ENCODE measurements at regions not wholly inside any gene's neighbourhood (a gene's known extent, or its start where the extent isn't known, plus 50 kb on each side); places are given as distances from the start of the nearest gene placed in this dataset.

DNA sequence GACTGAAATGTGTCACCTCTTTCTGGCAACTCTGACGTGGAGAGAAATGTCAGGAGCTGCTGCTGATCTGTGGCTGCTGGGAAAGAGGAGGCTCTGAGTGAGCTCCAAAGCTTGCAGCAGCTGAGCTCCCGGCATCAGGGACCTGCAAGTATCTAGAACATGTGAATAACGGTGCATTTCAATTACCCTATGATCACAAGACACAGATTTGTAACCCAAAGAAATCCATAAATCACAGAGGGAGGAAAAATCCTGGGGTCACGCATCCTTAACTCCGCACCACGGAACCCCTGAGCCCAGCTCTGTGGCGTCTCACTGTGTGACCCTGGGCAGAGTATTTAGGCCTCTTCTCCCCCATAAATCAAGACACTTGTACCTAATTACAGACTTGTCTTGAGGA, 139.8 kb downstream of the IRX2 start:
- TF ChIP-seq EZH2phosphoT487 (IDR thresholded peaks at IDR 0.05; ENCODE audit: low read length) (no peak), EZH2 (optimal IDR thresholded peaks at IDR 0.05; ENCODE audit: low read depth, low read length) (no peak), CTCF (IDR thresholded peaks at IDR 0.05; ENCODE audit: low read length) (no peak)
- Histone ChIP-seq H3K79me2 (ENCODE audit: low read length) (no peaks in the 10 kb centered on the region), H3K4me3 (ENCODE audit: low read length) (no peak overlapping the region), H3K36me3 (replicated peaks; ENCODE audit: insufficient read depth, low read length) (no peaks in the 10 kb centered on the region), H3F3A (ENCODE audit: insufficient read depth, low read length) (no peaks in the 10 kb centered on the region), H4K20me1 (ENCODE audit: insufficient read depth, low read length) (no peaks in the 10 kb centered on the region), H2AFZ (ENCODE audit: low read length) (no peak overlapping the region), H3K9me2 (replicated peaks; ENCODE audit: insufficient read depth, low read length) (no peaks in the 10 kb centered on the region), H3K27me3 (replicated peaks; ENCODE audit: insufficient read depth, low read length) (no peaks in the 10 kb centered on the region), H3K9ac (ENCODE audit: low read length) (no peak overlapping the region), H3K4me2 (ENCODE audit: low read depth, low read length) (no peak overlapping the region), H3K4me1 (ENCODE audit: low read length) (no peaks in the 10 kb centered on the region), H3K9me3 (replicated peaks; ENCODE audit: insufficient read depth, low read length) (no peaks in the 10 kb centered on the region), H3K27ac (ENCODE audit: low read length) (no peak overlapping the region)
- no peak for DNase-seq

DNA sequence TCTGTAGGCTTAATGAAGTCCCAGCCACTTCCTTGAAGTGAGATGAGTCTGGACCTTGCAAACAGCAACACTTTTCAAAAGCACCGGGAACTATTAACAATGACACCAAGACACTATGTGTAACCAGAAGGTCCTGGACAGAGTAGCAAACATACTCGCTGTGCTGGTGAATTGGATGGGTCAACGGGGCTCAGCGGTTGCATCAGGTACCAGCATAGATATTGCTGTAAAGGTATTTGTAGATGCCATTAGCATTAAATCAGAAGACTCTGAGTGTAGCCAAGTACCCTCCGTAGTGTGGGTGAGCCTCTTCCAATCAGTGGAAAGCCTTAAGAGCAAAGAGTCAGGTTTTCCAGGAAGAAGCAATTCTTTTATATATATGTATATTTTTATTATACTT, 140.5 kb downstream of the IRX2 start:
- Histone ChIP-seq H3K27ac (ENCODE audit: low read length) (no peak overlapping the region), H3K9me2 (replicated peaks; ENCODE audit: insufficient read depth, low read length) (no peaks in the 10 kb centered on the region), H2AFZ (ENCODE audit: low read length) (no peak overlapping the region), H3K9ac (ENCODE audit: low read length) (no peak overlapping the region), H3K36me3 (replicated peaks; ENCODE audit: insufficient read depth, low read length) (no peaks in the 10 kb centered on the region), H3K4me3 (ENCODE audit: low read length) (no peak overlapping the region), H3F3A (ENCODE audit: insufficient read depth, low read length) (no peaks in the 10 kb centered on the region), H3K4me2 (ENCODE audit: low read depth, low read length) (no peak overlapping the region), H3K27me3 (replicated peaks; ENCODE audit: insufficient read depth, low read length) (no peaks in the 10 kb centered on the region), H3K79me2 (ENCODE audit: low read length) (no peaks in the 10 kb centered on the region), H4K20me1 (ENCODE audit: insufficient read depth, low read length) (no peaks in the 10 kb centered on the region), H3K9me3 (replicated peaks; ENCODE audit: insufficient read depth, low read length) (no peaks in the 10 kb centered on the region), H3K4me1 (ENCODE audit: low read length) (no peaks in the 10 kb centered on the region)
- DNase-seq: no peak
- TF ChIP-seq CTCF (IDR thresholded peaks at IDR 0.05; ENCODE audit: low read length) (no peak), EZH2phosphoT487 (IDR thresholded peaks at IDR 0.05; ENCODE audit: low read length) (no peak)

DNA sequence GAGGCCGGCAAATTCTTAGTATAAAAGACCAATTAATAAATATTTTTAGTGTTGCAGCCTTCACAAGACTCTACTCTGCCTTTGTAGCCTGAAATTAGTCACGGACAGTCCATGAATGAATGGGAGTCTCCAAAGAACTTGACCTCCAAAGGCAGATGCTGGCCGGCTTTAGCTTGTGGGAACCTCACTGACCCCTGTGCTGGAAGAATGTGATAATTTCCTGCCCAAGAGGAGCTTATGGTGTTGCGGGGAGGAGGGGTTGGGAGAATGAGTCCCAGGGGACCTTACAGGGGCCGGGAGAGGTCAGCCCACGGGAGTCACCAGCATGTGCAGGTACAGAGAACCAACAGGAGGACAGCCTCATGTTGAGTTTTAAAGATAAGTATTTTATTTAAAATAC, 143.1 kb downstream of the IRX2 start:
- no peak for DNase-seq
- Histone ChIP-seq H4K20me1 (ENCODE audit: insufficient read depth, low read length) (no peaks in the 10 kb centered on the region), H3F3A (ENCODE audit: insufficient read depth, low read length) (no peaks in the 10 kb centered on the region), H3K27ac (ENCODE audit: low read length) (no peak overlapping the region), H3K4me2 (ENCODE audit: low read depth, low read length) (no peak overlapping the region), H3K36me3 (replicated peaks; ENCODE audit: insufficient read depth, low read length) (no peaks in the 10 kb centered on the region), H3K27me3 (replicated peaks; ENCODE audit: insufficient read depth, low read length) (no peaks in the 10 kb centered on the region), H3K9me2 (replicated peaks; ENCODE audit: insufficient read depth, low read length) (no peaks in the 10 kb centered on the region), H3K4me1 (ENCODE audit: low read length) (no peaks in the 10 kb centered on the region), H3K79me2 (ENCODE audit: low read length) (no peaks in the 10 kb centered on the region), H2AFZ (ENCODE audit: low read length) (no peak overlapping the region), H3K9me3 (replicated peaks; ENCODE audit: insufficient read depth, low read length) (no peaks in the 10 kb centered on the region), H3K9ac (ENCODE audit: low read length) (no peak overlapping the region), H3K4me3 (ENCODE audit: low read length) (no peak overlapping the region)
- TF ChIP-seq CTCF (IDR thresholded peaks at IDR 0.05; ENCODE audit: low read length) (no peak), EZH2 (optimal IDR thresholded peaks at IDR 0.05; ENCODE audit: low read depth, low read length) (no peak), EZH2phosphoT487 (IDR thresholded peaks at IDR 0.05; ENCODE audit: low read length) (no peak)
